Posterior vena cava (tissue), 2 donors: ENCODE measurements at regions not wholly inside any gene's neighbourhood (a gene's known extent, or its start where the extent isn't known, plus 50 kb on each side); places are given as distances from the start of the nearest gene placed in this dataset.

Experiments used
- DNase-seq: peaks from one replicate; pipeline ENCODE4 v3.0.0-alpha.2; 2020; ENCODE audit warnings: low spot score
- intact Hi-C, 2 donors: fragments of 100-400 bp; cut with DNase I; formaldehyde crosslinking; loops; one replicate each; pipeline versions ENCODE4 v1.14.1 to v1.14.2; 2022 to 2023
- donor health status: DM: yes; HTN: yes; CAD: no.
- donor health status: DM: yes; HTN: yes; CAD: no.

- intact Hi-C loops = no loop called here
These were observed 102.7 kb upstream of the ANO3 start for GRCh38 chr11:26229257-26229656.

GRCh38 chr11:26229981-26230380 is 101.9 kb upstream of the ANO3 start:
- DNase-seq = no peak
- intact Hi-C loops = no loop called here

More at GRCh38 chr11:26229257-26229656, 102.7 kb upstream of the ANO3 start:
- no peak for DNase-seq

GRCh38 chr11:26231252-26231661 is 100.7 kb upstream of the ANO3 start:
- intact Hi-C loops = no loop called here
- DNase-seq = no peak

- intact Hi-C loops = no loop called here
- DNase-seq = no peak
These were observed 97.5 kb upstream of the ANO3 start for GRCh38 chr11:26234451-26234850.

GRCh38 chr11:26243426-26243825 is 88.5 kb upstream of the ANO3 start:
- no peak for DNase-seq
- intact Hi-C loops = no loop called here

- intact Hi-C loops = no loop called here
- no peak for DNase-seq
These were observed 87.7 kb upstream of the ANO3 start for GRCh38 chr11:26244207-26244606.

- intact Hi-C loops = no loop called here
- DNase-seq = no peak
These were observed 86.9 kb upstream of the ANO3 start for GRCh38 chr11:26245046-26245445.

- DNase-seq = no peak
- intact Hi-C loops = no loop called here
These were observed 84.6 kb upstream of the ANO3 start for GRCh38 chr11:26247340-26247739.

GRCh38 chr11:26248661-26249060 is 83.3 kb upstream of the ANO3 start:
- no peak for DNase-seq
- intact Hi-C loops = no loop called here

- no peak for DNase-seq
- intact Hi-C loops = no loop called here
These were observed 77.6 kb upstream of the ANO3 start for GRCh38 chr11:26254378-26254777.

GRCh38 chr11:26263769-26264168 is 68.2 kb upstream of the ANO3 start:
- intact Hi-C loops = no loop called here
- DNase-seq = no peak

GRCh38 chr11:26264266-26264665 is 67.7 kb upstream of the ANO3 start:
- intact Hi-C loops = no loop called here
- DNase-seq = no peak

- intact Hi-C loops = no loop called here
- DNase-seq = no peak
These were observed 62.8 kb upstream of the ANO3 start for GRCh38 chr11:26268980-26269660.

- DNase-seq = no peak
- intact Hi-C loops = loop anchor here in 1 of 2 donors (10.0 kb wide), 1 partner anchor 287 kb away; no protein-coding TSS in a partner anchor
These were observed 60.3 kb upstream of the ANO3 start for GRCh38 chr11:26271666-26272065.

GRCh38 chr11:26276798-26277424 is 55.0 kb upstream of the ANO3 start:
- no peak for DNase-seq
- intact Hi-C loops = loop anchor here in 1 of 2 donors (10.0 kb wide), 1 partner anchor 292 kb away; no protein-coding TSS in a partner anchor

GRCh38 chr11:26278354-26278753 is 53.6 kb upstream of the ANO3 start:
- DNase-seq = no peak
- intact Hi-C loops = loop anchor here in 1 of 2 donors (10.0 kb wide), 1 partner anchor 294 kb away; no protein-coding TSS in a partner anchor
